SK-N-SH treated with all-trans-retinoic acid at 6 μM for 48 hours (cell line): ENCODE measurements at regions not wholly inside any gene's neighbourhood (a gene's known extent, or its start where the extent isn't known, plus 50 kb on each side); places are given as distances from the start of the nearest gene placed in this dataset.

ENCODE experiments used
- ATAC-seq: fragments of 200-7000 bp; cut with Tn5 transposase; 3 replicates; pipeline ENCODE4 v1.9.1; 2020; ENCODE audit warnings: mild to moderate bottlenecking, moderate library complexity
- CSDC2 ChIP-seq: fragments of 250-450 bp; sonication (Bioruptor Pico); IDR thresholded peaks from 2 replicates; pipeline ENCODE4 v1.5.0; 2020; ENCODE audit warnings: mild to moderate bottlenecking, moderate library complexity
- ESRRG ChIP-seq: fragments of 250-450 bp; sonication (Bioruptor Pico); IDR thresholded peaks from 2 replicates; pipeline ENCODE4 v1.6.1; 2021; ENCODE audit warnings: mild to moderate bottlenecking
- GLIS3 ChIP-seq: fragments of 250-450 bp; sonication (Bioruptor Pico); IDR thresholded peaks from 2 replicates; pipeline ENCODE4 v1.5.0; 2020; ENCODE audit warnings: mild to moderate bottlenecking, moderate library complexity
- ISL1 ChIP-seq: fragments of 250-450 bp; sonication (Bioruptor Pico); IDR thresholded peaks from 2 replicates; pipeline ENCODE4 v2.1.2; 2022; ENCODE audit warnings: mild to moderate bottlenecking, moderate library complexity
- OSR1 ChIP-seq: fragments of 250-450 bp; sonication (Bioruptor Pico); IDR thresholded peaks from 2 replicates; pipeline ENCODE4 v1.8.0; 2022; ENCODE audit warnings: moderate library complexity, mild to moderate bottlenecking, inconsistent platforms
- PPARA ChIP-seq: fragments of 250-450 bp; sonication (Bioruptor Pico); IDR thresholded peaks from 2 replicates; pipeline ENCODE4 v1.5.0; 2020; ENCODE audit warnings: mild to moderate bottlenecking, borderline replicate concordance
- RARB ChIP-seq: fragments of 250-450 bp; sonication (Bioruptor Pico); IDR thresholded peaks from 2 replicates; pipeline ENCODE4 v1.8.0; 2021; ENCODE audit warnings: mild to moderate bottlenecking, moderate library complexity
- SNAI2 ChIP-seq: fragments of 250-450 bp; sonication (Bioruptor Pico); IDR thresholded peaks from 2 replicates; pipeline ENCODE4 v1.5.0; 2020; ENCODE audit warnings: mild to moderate bottlenecking, moderate library complexity
- TCF4 ChIP-seq: fragments of 250-450 bp; sonication (Bioruptor Pico); IDR thresholded peaks from 2 replicates; pipeline ENCODE4 v1.8.0; 2021; ENCODE audit warnings: mild to moderate bottlenecking, moderate library complexity, borderline replicate concordance
- TOX ChIP-seq: fragments of 250-450 bp; sonication (Bioruptor Pico); IDR thresholded peaks from 2 replicates; pipeline ENCODE4 v1.8.0; 2021; ENCODE audit warnings: mild to moderate bottlenecking, moderate library complexity, borderline replicate concordance
- ZC3H10 ChIP-seq: fragments of 250-450 bp; sonication (Bioruptor Pico); IDR thresholded peaks from 2 replicates; pipeline ENCODE4 v1.5.1; 2021; ENCODE audit warnings: mild to moderate bottlenecking, moderate library complexity
- ZFP30 ChIP-seq: fragments of 450-650 bp; formaldehyde crosslinking; IDR thresholded peaks from 2 replicates; pipeline ENCODE4 v1.5.0; 2022; ENCODE audit warnings: mild to moderate bottlenecking, moderate library complexity
- ZNF565 ChIP-seq: fragments of 450-650 bp; formaldehyde crosslinking; conservative IDR thresholded peaks from 2 replicates; pipeline ENCODE4 v1.5.0; 2020; ENCODE audit warnings: low read depth, mild to moderate bottlenecking, moderate library complexity
- ZNF70 ChIP-seq: fragments of 450-650 bp; formaldehyde crosslinking; IDR thresholded peaks from 2 replicates; pipeline ENCODE4 v1.5.0; 2020; ENCODE audit warnings: mild to moderate bottlenecking, moderate library complexity
- ZNF8 ChIP-seq: fragments of 450-650 bp; formaldehyde crosslinking; IDR thresholded peaks from 2 replicates; pipeline ENCODE4 v1.5.0; 2020; ENCODE audit warnings: mild to moderate bottlenecking, moderate library complexity
- TF ChIP-seq, protein P1 (sequence below): fragments of 250-450 bp; sonication (Bioruptor Pico); IDR thresholded peaks from 2 replicates; pipeline ENCODE4 v1.5.1; 2021; ENCODE audit warnings: mild to moderate bottlenecking, moderate library complexity
- TF ChIP-seq, protein P2 (sequence below): fragments of 250-450 bp; sonication (Bioruptor Pico); IDR thresholded peaks from 2 replicates; pipeline ENCODE4 v1.5.1; 2020; ENCODE audit warnings: low read depth, mild to moderate bottlenecking, moderate library complexity
- TF ChIP-seq, protein P3 (sequence below): fragments of 250-450 bp; sonication (Bioruptor Pico); IDR thresholded peaks from 2 replicates; pipeline ENCODE4 v1.5.0; 2020; ENCODE audit warnings: mild to moderate bottlenecking, moderate library complexity
- TF ChIP-seq, protein P4 (sequence below): fragments of 250-450 bp; sonication (Bioruptor Pico); IDR thresholded peaks from 2 replicates; pipeline ENCODE4 v1.8.0; 2021; ENCODE audit warnings: low read depth, mild to moderate bottlenecking, moderate library complexity, borderline replicate concordance

DNA sequence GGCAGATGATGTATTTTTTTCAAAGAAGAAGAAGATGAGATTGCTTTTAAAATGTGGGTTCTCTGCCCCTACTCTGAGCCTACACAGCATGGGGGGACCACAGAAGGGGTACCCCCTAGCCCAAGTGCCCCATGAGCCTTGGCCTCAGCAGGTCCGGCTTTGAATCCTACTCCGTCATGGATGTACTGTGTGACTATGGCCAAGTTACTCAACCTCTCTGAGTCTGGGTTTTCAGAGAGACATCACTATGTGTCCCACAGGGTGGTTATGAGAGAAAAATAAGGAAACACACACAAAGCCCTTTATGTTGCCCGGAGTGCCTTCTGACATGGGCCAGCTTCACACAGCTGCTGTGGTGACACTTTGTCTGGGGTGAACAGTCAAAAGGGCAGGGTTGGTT is 92.0 kb downstream of the KCTD15 start:
- TF ChIP-seq, protein P1, sequence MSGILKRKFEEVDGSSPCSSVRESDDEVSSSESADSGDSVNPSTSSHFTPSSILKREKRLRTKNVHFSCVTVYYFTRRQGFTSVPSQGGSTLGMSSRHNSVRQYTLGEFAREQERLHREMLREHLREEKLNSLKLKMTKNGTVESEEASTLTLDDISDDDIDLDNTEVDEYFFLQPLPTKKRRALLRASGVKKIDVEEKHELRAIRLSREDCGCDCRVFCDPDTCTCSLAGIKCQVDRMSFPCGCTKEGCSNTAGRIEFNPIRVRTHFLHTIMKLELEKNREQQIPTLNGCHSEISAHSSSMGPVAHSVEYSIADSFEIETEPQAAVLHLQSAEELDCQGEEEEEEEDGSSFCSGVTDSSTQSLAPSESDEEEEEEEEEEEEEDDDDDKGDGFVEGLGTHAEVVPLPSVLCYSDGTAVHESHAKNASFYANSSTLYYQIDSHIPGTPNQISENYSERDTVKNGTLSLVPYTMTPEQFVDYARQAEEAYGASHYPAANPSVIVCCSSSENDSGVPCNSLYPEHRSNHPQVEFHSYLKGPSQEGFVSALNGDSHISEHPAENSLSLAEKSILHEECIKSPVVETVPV (CRISPR knock-in tag): no peak
- TF ChIP-seq OSR1 (CRISPR knock-in tag): no peak
- no peak for ATAC-seq

DNA sequence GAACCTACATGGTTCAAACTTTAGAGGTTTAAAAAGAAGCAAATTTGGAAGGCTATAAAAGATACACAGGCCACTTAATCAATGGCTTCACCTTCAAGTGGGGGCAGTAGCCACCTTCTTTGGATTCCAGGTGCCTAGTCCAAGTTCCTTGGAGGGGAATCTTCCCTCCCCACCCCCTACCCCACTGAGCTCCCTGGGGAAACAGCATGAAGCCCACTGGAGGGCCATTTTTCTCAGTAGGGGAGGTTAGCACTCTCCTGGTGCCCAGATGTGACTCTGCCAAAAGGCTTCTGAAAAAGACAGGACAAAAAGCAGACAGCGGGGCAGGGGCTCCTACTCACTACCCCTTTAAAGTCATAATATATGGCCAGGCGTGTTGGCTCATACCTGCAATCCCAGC is 93.9 kb downstream of the KCTD15 start:
- no peak for ATAC-seq
- TF ChIP-seq, protein P2, sequence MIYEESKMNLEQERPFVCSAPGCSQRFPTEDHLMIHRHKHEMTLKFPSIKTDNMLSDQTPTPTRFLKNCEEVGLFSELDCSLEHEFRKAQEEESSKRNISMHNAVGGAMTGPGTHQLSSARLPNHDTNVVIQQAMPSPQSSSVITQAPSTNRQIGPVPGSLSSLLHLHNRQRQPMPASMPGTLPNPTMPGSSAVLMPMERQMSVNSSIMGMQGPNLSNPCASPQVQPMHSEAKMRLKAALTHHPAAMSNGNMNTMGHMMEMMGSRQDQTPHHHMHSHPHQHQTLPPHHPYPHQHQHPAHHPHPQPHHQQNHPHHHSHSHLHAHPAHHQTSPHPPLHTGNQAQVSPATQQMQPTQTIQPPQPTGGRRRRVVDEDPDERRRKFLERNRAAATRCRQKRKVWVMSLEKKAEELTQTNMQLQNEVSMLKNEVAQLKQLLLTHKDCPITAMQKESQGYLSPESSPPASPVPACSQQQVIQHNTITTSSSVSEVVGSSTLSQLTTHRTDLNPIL (CRISPR knock-in tag): no peak
- TF ChIP-seq TOX (no peak), SNAI2 (CRISPR knock-in tag) (no peak), ZNF565 (CRISPR knock-in tag) (no peak), ZNF70 (no peak), PPARA (CRISPR knock-in tag) (no peak), TCF4 (CRISPR knock-in tag) (no peak)
- TF ChIP-seq, protein P1 (CRISPR knock-in tag): no peak
- TF ChIP-seq, all 23 proteins: peak for 0

DNA sequence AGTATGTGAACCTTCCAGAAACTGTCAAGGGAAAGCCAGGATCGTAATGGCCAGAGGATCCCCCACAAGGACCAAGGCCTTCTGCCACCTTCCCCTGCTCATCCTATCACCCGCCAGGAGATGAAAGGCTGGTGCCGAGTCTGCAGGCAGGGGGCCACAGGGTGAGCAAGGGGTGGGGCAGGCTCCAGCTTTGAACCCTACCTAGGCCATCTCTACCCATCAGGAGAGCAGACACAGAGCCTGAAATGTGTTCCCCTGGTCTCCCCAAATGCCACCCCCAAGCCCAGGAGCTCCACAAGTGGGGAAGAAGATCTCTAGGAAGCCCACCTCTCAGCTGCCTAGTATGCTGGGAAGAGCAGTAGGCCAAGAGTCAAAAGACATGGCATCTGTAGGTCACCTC is 95.1 kb downstream of the KCTD15 start:
- TF ChIP-seq RARB (CRISPR knock-in tag) (no peak), ZC3H10 (no peak), TOX (no peak)
- TF ChIP-seq, all 23 proteins: peak for 0
- ATAC-seq: no peak

DNA sequence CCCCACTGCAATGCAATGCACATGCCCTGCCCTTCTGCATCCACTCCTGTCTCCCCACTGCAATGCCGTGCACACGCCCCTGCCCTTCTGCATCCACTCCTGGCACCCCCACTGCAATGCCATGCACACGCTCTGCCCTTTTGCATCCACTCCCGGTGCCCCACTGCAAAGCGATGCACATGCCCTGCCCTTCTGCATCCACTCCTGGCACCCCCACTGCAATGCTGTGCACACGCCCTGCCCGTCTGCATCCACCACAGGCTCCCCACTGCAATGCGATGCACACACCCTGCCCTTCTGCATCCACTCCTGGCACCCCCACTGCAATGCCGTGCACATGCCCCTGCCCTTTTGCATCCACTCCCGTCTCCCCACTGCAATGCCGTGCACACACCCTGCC is 98.1 kb downstream of the KCTD15 start:
- ATAC-seq: no peak
- TF ChIP-seq ZNF8 (CRISPR knock-in tag) (no peak), CSDC2 (CRISPR knock-in tag) (no peak), GLIS3 (no peak), ZNF565 (CRISPR knock-in tag) (no peak), ESRRG (no peak), ZC3H10 (no peak), ZFP30 (no peak), TCF4 (CRISPR knock-in tag) (no peak), ISL1 (CRISPR knock-in tag) (no peak), RARB (CRISPR knock-in tag) (no peak), ZNF70 (no peak), OSR1 (CRISPR knock-in tag) (no peak), SNAI2 (CRISPR knock-in tag) (no peak)
- TF ChIP-seq, protein P3, sequence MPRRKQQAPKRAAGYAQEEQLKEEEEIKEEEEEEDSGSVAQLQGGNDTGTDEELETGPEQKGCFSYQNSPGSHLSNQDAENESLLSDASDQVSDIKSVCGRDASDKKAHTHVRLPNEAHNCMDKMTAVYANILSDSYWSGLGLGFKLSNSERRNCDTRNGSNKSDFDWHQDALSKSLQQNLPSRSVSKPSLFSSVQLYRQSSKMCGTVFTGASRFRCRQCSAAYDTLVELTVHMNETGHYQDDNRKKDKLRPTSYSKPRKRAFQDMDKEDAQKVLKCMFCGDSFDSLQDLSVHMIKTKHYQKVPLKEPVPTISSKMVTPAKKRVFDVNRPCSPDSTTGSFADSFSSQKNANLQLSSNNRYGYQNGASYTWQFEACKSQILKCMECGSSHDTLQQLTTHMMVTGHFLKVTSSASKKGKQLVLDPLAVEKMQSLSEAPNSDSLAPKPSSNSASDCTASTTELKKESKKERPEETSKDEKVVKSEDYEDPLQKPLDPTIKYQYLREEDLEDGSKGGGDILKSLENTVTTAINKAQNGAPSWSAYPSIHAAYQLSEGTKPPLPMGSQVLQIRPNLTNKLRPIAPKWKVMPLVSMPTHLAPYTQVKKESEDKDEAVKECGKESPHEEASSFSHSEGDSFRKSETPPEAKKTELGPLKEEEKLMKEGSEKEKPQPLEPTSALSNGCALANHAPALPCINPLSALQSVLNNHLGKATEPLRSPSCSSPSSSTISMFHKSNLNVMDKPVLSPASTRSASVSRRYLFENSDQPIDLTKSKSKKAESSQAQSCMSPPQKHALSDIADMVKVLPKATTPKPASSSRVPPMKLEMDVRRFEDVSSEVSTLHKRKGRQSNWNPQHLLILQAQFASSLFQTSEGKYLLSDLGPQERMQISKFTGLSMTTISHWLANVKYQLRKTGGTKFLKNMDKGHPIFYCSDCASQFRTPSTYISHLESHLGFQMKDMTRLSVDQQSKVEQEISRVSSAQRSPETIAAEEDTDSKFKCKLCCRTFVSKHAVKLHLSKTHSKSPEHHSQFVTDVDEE (CRISPR knock-in tag): no peak
- TF ChIP-seq, protein P1 (CRISPR knock-in tag): no peak
- TF ChIP-seq, protein P2 (CRISPR knock-in tag): no peak
- TF ChIP-seq, protein P4, sequence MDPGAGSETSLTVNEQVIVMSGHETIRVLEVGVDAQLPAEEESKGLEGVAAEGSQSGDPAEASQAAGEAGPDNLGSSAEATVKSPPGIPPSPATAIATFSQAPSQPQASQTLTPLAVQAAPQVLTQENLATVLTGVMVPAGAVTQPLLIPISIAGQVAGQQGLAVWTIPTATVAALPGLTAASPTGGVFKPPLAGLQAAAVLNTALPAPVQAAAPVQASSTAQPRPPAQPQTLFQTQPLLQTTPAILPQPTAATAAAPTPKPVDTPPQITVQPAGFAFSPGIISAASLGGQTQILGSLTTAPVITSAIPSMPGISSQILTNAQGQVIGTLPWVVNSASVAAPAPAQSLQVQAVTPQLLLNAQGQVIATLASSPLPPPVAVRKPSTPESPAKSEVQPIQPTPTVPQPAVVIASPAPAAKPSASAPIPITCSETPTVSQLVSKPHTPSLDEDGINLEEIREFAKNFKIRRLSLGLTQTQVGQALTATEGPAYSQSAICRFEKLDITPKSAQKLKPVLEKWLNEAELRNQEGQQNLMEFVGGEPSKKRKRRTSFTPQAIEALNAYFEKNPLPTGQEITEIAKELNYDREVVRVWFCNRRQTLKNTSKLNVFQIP (CRISPR knock-in tag): no peak
